ENCODE measurements at regions not wholly inside any gene's neighbourhood (a gene's known extent, or its start where the extent isn't known, plus 50 kb on each side); places are given as distances from the start of the nearest gene placed in this dataset.
"Not testable (repeated sequence)": the region's sequence is repeated elsewhere in the genome, so short reads cannot be mapped to it uniquely, and the experiment has no call there.

DNA sequence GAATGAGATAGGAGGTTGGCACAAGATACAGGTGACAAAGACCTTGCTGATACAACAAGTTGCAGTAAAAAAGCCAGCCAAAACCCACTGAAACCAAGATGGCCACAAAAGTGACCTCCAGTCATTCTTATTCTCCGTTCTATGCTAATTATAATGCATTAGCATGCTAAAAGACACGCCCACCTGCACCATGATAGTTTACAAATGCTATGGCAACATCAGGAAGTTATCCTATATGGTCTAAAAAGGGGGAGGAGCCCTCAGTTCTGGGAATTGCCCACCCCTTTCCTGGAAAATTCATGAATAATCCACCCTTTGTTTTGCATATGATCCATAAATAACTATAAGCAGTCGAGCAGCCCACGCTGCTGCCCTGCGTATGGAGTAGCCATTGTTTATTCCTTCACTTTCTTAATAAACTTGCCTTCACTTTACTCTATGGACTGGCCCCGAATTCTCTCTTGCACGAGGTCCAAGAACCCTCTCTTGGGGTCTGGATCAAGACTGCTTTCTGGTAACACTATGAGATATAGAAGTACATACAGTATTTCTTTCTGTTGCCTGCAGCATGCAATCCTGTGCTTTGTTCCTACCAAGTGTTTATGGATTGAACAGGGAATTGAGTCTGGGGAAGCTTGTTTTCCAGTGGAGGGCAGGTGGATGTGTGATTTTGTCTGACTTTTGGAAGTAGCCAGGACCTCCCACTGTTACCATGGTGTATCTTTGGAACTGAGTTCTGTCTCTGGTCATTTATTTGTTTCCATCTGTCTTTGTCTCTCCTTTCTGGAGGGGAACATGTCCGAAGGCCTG, 72.0 kb upstream of the TGM3 start:
- no peak overlapping the region for H3K4me3 ChIP-seq
- no peak overlapping the region for H3K27ac ChIP-seq
- no peak for DNase-seq (ENCODE audit: low spot score)
- TF ChIP-seq, protein P1, sequence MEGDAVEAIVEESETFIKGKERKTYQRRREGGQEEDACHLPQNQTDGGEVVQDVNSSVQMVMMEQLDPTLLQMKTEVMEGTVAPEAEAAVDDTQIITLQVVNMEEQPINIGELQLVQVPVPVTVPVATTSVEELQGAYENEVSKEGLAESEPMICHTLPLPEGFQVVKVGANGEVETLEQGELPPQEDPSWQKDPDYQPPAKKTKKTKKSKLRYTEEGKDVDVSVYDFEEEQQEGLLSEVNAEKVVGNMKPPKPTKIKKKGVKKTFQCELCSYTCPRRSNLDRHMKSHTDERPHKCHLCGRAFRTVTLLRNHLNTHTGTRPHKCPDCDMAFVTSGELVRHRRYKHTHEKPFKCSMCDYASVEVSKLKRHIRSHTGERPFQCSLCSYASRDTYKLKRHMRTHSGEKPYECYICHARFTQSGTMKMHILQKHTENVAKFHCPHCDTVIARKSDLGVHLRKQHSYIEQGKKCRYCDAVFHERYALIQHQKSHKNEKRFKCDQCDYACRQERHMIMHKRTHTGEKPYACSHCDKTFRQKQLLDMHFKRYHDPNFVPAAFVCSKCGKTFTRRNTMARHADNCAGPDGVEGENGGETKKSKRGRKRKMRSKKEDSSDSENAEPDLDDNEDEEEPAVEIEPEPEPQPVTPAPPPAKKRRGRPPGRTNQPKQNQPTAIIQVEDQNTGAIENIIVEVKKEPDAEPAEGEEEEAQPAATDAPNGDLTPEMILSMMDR (IDR thresholded peaks at IDR 0.05) = no peak

DNA sequence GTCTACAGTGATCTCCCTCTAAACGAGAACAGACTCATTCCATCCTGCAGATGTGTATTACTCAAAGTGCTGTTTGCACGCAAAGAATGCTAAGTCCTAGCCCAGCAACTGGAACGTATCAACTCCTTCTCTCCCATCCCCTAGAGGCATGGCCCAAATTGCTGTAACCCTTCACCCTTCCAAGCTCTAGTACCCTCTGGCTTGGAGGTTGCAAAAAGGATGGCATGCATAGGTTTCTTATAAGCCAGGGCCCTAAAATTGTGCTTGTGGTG, 71.5 kb upstream of the TGM3 start:
- TF ChIP-seq, protein P1 (IDR thresholded peaks at IDR 0.05) = no peak
- Histone ChIP-seq H3K4me3 (no peak overlapping the region), H3K27ac (no peak overlapping the region)
- no peak for DNase-seq (ENCODE audit: low spot score)

GRCh38 chr20:2227285-2227684, 68.5 kb upstream of the TGM3 start:
- DNase-seq (ENCODE audit: low spot score); H3K4me3 ChIP-seq; H3K27ac ChIP-seq: not testable (repeated sequence)

DNA sequence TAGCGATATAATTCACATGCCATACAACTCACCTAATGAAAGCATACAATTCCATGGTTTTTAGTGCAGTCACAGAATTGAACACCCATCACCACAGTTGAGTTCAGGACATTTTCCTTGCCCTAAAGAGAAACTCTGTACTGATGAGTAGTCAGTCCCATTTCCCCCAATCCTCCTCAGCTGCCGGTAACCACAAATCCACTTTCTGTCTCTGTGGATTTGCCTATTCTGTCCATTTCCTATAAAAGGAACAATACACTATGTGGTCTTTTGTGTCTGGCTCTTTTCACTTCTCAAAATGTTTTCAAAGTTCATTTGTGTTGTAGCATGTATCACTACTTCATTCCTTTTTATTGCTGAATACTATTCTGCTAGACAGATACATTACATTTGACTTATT, 67.9 kb upstream of the TGM3 start:
- no peak overlapping the region for H3K4me3 ChIP-seq
- no peak overlapping the region for H3K27ac ChIP-seq
- TF ChIP-seq, protein P1 (IDR thresholded peaks at IDR 0.05) = no peak
- DNase-seq (ENCODE audit: low spot score) = no peak

GRCh38 chr20:2228926-2229325, 66.9 kb upstream of the TGM3 start:
- TF ChIP-seq, protein P1 (IDR thresholded peaks at IDR 0.05) = no peak
- Histone ChIP-seq H3K4me3 (no peak overlapping the region), H3K27ac (no peak overlapping the region)

DNA sequence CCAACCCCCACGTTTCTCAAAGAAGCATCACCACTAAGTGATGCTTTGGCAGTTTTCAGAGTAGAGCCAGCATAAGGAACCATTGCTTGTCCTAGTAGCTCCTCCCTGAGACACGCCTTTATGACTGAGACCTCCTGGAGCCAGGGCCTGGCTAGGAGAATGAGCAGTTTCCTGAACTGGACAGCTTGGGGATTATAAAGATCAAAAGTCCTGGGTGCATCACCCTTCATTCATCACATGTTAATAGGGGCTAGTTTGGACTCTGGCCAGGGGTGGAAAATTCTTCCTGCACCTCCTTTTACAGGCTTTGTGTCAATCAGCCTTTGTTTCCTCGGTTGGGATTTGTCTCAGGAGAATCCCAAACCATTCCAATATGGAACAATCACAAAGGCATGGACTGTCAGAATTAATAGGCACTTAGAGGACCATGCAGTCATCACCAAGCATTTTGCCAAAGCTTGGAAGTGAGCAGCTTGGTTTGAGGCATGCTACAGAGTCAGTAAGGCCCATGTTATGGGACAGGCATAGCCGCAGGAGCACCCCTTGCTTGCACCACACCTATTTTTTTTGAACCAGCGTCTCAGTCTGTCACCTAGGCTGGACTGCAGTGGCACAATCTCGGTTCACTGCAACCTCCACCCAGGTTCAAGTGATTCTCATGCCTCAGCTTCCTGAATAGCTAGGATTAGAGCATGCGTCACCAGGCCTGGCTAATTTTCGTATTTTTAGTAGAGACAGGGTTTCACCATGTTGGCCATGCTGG, 64.9 kb upstream of the TGM3 start:
- Histone ChIP-seq H3K27ac (no peak overlapping the region), H3K4me3 (no peak overlapping the region)
- no peak for DNase-seq (ENCODE audit: low spot score)
- TF ChIP-seq, protein P1 (IDR thresholded peaks at IDR 0.05) = no peak

More at GRCh38 chr20:2228926-2229325, 66.9 kb upstream of the TGM3 start:
- DNase-seq (ENCODE audit: low spot score) = no peak

GRCh38 chr20:2231701-2232100, 64.1 kb upstream of the TGM3 start:
- TF ChIP-seq, protein P1 (IDR thresholded peaks at IDR 0.05) = no peak
- no peak overlapping the region for H3K4me3 ChIP-seq
- no peak for DNase-seq (ENCODE audit: low spot score)
- H3K27ac ChIP-seq = no peak overlapping the region

Data from coronary artery (tissue), 2 donors.